ENCODE measurements at regions not wholly inside any gene's neighbourhood (a gene's known extent, or its start where the extent isn't known, plus 50 kb on each side); places are given as distances from the start of the nearest gene placed in this dataset.

DNA sequence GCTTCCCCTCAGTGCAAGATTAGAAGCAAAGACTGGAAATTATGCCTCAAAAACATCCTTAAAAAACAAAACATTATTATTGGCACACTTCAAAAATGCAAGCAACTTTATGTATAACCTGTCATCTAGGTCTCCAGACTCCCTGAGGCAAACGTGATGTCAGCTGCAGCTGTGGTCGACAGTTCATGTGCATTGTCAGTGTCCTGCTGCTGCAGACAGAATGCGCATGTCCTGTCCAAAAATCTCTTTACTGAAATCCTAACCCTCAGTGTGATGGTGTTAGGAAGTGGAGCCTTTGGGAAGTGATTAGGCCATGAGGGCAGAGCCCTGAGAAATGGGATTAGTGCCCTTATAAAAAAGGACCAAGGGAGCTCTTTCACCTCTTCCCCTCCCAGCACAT, 126.9 kb downstream of the CYRIA start (continued):
- no peak for TF ChIP-seq MXI1 (IDR thresholded peaks at IDR 0.05; ENCODE audit: low read depth, low read length)
- TF ChIP-seq EP300 (IDR thresholded peaks at IDR 0.05; ENCODE audit: borderline replicate concordance in 1 of 2, low read depth in 1 of 2, low read length in 1 of 2), result no peak
- no peak for TF ChIP-seq SMC3 (IDR thresholded peaks at IDR 0.05; ENCODE audit: low read depth, low read length)
- no peak for TF ChIP-seq MAX (IDR thresholded peaks at IDR 0.05; ENCODE audit: low read depth)
- no peak for TF ChIP-seq EZH2phosphoT487 (IDR thresholded peaks at IDR 0.05; ENCODE audit: borderline replicate concordance, low read depth)
- TF ChIP-seq GATA2 (CRISPR knock-in tag; IDR thresholded peaks at IDR 0.05), result no peak
- TF ChIP-seq RAD21 (IDR thresholded peaks at IDR 0.05; ENCODE audit: low read length), result no peak

DNA sequence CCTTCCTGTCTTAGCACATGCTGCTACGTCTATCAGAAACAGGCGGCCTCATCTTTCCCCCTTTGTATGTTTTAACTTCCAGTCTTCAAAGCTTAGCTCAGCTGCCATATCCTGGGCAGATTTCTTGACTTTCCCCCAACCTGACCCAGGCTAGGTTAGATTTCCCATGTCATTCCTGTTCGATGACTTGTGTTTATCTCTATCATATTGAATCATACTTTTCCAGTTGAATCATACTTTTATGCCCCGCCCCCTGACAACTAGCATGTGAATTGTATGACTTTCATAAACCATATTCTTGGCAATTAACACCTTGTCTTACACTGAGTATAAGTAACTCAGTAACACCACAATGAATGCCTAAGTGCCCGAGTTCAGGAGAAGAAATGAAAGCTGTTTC, 128.3 kb downstream of the CYRIA start:
- H3K9me2 ChIP-seq, result no peaks in the 10 kb centered on the region
- 30% methylated on average over 5 of the region's 5 CpGs for WGBS (ENCODE audit: low lambda C conversion rate)
- CTCF ChIA-PET, result interaction anchor here (1.0 to 2.7 kb wide), 4 partner anchors 12 to 220 kb away, joined by 3 to 14 read pairs (median 8); no protein-coding TSS in a partner anchor

More for the DNA sequence above, 128.3 kb downstream of the CYRIA start:
- H3K9ac ChIP-seq, result no peak overlapping the region
- POLR2A ChIA-PET, result no interaction called here
- no peaks in the 10 kb centered on the region for H3K27me3 ChIP-seq (ENCODE audit: insufficient read depth)
- no peak overlapping the region for H3K4me2 ChIP-seq
- no peaks in the 10 kb centered on the region for H3K79me2 ChIP-seq (ENCODE audit: insufficient read depth)
- no peaks in the 10 kb centered on the region for H3K36me3 ChIP-seq (replicated peaks in 1 of 2; ENCODE audit: control insufficient read depth in 1 of 2, insufficient read depth in 2 of 2, low read length in 1 of 2)
- H4K20me1 ChIP-seq (ENCODE audit: insufficient read depth), result no peaks in the 10 kb centered on the region
- H3K4me1 ChIP-seq (ENCODE audit: control insufficient read depth in 1 of 2, insufficient read depth in 2 of 2, low read depth in 1 of 2, low read length in 1 of 2), result peaks cover 0 to 2% of the 10 kb centered on the region in 2 experiments; a peak in 2 of 4 replicates
- H3F3A ChIP-seq (replicated peaks; ENCODE audit: insufficient read depth), result no peaks in the 10 kb centered on the region
- DNase-seq, result no peak
- no peak overlapping the region for H3K4me3 ChIP-seq (ENCODE audit: low read depth in 2 of 2, low read length in 1 of 2)
- TF ChIP-seq REST (IDR thresholded peaks at IDR 0.05; ENCODE audit: low read depth, low read length) (no peak), MAX (IDR thresholded peaks at IDR 0.05; ENCODE audit: low read depth) (no peak)
- no peak overlapping the region for H3K27ac ChIP-seq (ENCODE audit: low read depth in 2 of 2, low read length in 1 of 2)
- H2AFZ ChIP-seq (ENCODE audit: low read depth), result no peak overlapping the region
- peaks cover 3% of the 10 kb centered on the region; the same call in 1 of the 2 replicates for H3K9me3 ChIP-seq
